ENCODE measurements at regions not wholly inside any gene's neighbourhood (a gene's known extent, or its start where the extent isn't known, plus 50 kb on each side); places are given as distances from the start of the nearest gene placed in this dataset.

- DNase-seq = no peak
- CTCF ChIA-PET = no interaction called here
- Mint-ChIP-seq H3K4me3 (no peak overlapping the region), H3K27ac (no peak overlapping the region), H3K9me3 (no peaks in the 10 kb centered on the region), H3K36me3 (ENCODE audit: low read depth) (no peaks in the 10 kb centered on the region), H3K4me1 (ENCODE audit: low read depth) (no peaks in the 10 kb centered on the region), H3K27me3 (ENCODE audit: low read depth) (no peaks in the 10 kb centered on the region)
- intact Hi-C loops (cut with micrococcal nuclease) = no loop called here
Observed at GRCh38 chr15:36335224-36335623, 244.2 kb upstream of the CDIN1 start.

- CTCF ChIA-PET = no interaction called here
- no peak overlapping the region for H3K4me3 Mint-ChIP-seq
- no peak for DNase-seq
- H3K36me3 Mint-ChIP-seq (ENCODE audit: low read depth) = no peaks in the 10 kb centered on the region
- H3K4me1 Mint-ChIP-seq (ENCODE audit: low read depth) = no peaks in the 10 kb centered on the region
- intact Hi-C loops (cut with micrococcal nuclease) = no loop called here
- no peaks in the 10 kb centered on the region for H3K27me3 Mint-ChIP-seq (ENCODE audit: low read depth)
- H3K27ac Mint-ChIP-seq = no peak overlapping the region
- H3K9me3 Mint-ChIP-seq = no peaks in the 10 kb centered on the region
Observed at GRCh38 chr15:36335659-36336058, 243.8 kb upstream of the CDIN1 start.

DNA sequence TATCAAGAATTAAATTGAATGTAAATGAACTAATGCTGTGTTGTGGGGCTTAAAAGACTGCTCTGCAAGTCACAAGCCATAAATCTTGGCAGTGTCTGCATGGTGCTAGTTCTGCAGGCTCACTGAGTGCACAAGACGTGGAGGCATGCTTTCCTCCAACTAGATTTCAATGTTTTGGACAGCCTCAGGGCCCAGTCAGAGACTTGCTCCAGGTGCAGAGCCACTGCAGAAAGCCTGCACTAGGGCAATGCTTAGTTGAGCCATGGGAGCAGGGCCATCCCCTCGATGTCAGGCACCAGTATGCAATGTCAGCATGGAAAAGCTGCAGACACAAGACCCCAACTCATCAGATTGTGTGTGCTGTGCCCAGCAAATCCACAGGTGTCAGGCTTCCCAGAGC lies 234.5 kb upstream of the CDIN1 start:
- CTCF ChIA-PET = no interaction called here
- no peaks in the 10 kb centered on the region for H3K4me1 Mint-ChIP-seq (ENCODE audit: low read depth)
- no peak overlapping the region for H3K27ac Mint-ChIP-seq
- intact Hi-C loops (cut with micrococcal nuclease) = no loop called here
- no peaks in the 10 kb centered on the region for H3K9me3 Mint-ChIP-seq
- no peak overlapping the region for H3K4me3 Mint-ChIP-seq
- H3K36me3 Mint-ChIP-seq (ENCODE audit: low read depth) = no peaks in the 10 kb centered on the region
- no peak for DNase-seq
- H3K27me3 Mint-ChIP-seq (ENCODE audit: low read depth) = peaks cover 6% of the 10 kb centered on the region

- Mint-ChIP-seq H3K27me3 (ENCODE audit: low read depth) (peaks cover 6% of the 10 kb centered on the region), H3K4me3 (no peak overlapping the region), H3K9me3 (no peaks in the 10 kb centered on the region), H3K4me1 (ENCODE audit: low read depth) (no peaks in the 10 kb centered on the region), H3K27ac (no peak overlapping the region), H3K36me3 (ENCODE audit: low read depth) (no peaks in the 10 kb centered on the region)
- DNase-seq = no peak
- CTCF ChIA-PET = no interaction called here
- intact Hi-C loops (cut with micrococcal nuclease) = no loop called here
Observed at GRCh38 chr15:36347272-36347858, 232.1 kb upstream of the CDIN1 start.

- CTCF ChIA-PET = no interaction called here
- intact Hi-C loops (cut with micrococcal nuclease) = no loop called here
Observed at GRCh38 chr15:36356466-36356865, 223.0 kb upstream of the CDIN1 start.

GRCh38 chr15:36356978-36357601 lies 222.3 kb upstream of the CDIN1 start:
- no peaks in the 10 kb centered on the region for H3K4me1 Mint-ChIP-seq (ENCODE audit: low read depth)
- H3K27ac Mint-ChIP-seq = no peak overlapping the region
- H3K4me3 Mint-ChIP-seq = no peak overlapping the region
- CTCF ChIA-PET = no interaction called here
- intact Hi-C loops (cut with micrococcal nuclease) = no loop called here
- H3K9me3 Mint-ChIP-seq = no peaks in the 10 kb centered on the region
- no peaks in the 10 kb centered on the region for H3K36me3 Mint-ChIP-seq (ENCODE audit: low read depth)
- no peaks in the 10 kb centered on the region for H3K27me3 Mint-ChIP-seq (ENCODE audit: low read depth)
- DNase-seq = no peak

More at GRCh38 chr15:36356466-36356865, 223.0 kb upstream of the CDIN1 start:
- H3K27me3 Mint-ChIP-seq (ENCODE audit: low read depth) = no peaks in the 10 kb centered on the region
- no peak overlapping the region for H3K27ac Mint-ChIP-seq
- H3K4me1 Mint-ChIP-seq (ENCODE audit: low read depth) = no peaks in the 10 kb centered on the region
- no peak for DNase-seq
- no peak overlapping the region for H3K4me3 Mint-ChIP-seq
- no peaks in the 10 kb centered on the region for H3K36me3 Mint-ChIP-seq (ENCODE audit: low read depth)
- H3K9me3 Mint-ChIP-seq = no peaks in the 10 kb centered on the region

- no peak overlapping the region for H3K4me3 Mint-ChIP-seq
- no peaks in the 10 kb centered on the region for H3K4me1 Mint-ChIP-seq (ENCODE audit: low read depth)
- no peaks in the 10 kb centered on the region for H3K27me3 Mint-ChIP-seq (ENCODE audit: low read depth)
- DNase-seq = no peak
- H3K36me3 Mint-ChIP-seq (ENCODE audit: low read depth) = no peaks in the 10 kb centered on the region
- H3K27ac Mint-ChIP-seq = no peak overlapping the region
- intact Hi-C loops (cut with micrococcal nuclease) = no loop called here
- CTCF ChIA-PET = no interaction called here
- no peaks in the 10 kb centered on the region for H3K9me3 Mint-ChIP-seq
Observed at GRCh38 chr15:36358094-36358493, 221.3 kb upstream of the CDIN1 start.

DNA sequence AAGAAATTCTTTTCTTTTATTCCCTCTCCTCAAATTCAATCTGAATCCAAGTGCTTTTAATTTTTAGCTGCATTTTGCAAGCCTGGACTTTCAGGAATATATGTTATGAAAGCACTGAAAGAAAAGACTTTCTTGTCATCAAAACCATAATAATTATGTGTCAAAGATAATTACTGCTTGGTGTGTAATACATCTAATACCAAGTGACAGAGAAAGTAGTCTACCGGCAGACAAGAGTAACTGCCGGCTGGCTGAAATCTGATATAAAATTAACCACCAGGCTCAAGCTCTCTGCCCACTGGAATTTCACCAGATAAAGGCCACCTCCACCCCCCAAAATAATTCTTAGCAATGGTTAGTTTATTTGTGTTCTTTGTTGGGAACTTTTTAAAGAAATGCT lies 220.9 kb upstream of the CDIN1 start:
- H3K4me3 Mint-ChIP-seq = no peak overlapping the region
- no peaks in the 10 kb centered on the region for H3K27me3 Mint-ChIP-seq (ENCODE audit: low read depth)
- no peaks in the 10 kb centered on the region for H3K4me1 Mint-ChIP-seq (ENCODE audit: low read depth)
- CTCF ChIA-PET = no interaction called here
- intact Hi-C loops (cut with micrococcal nuclease) = no loop called here
- DNase-seq = no peak
- no peaks in the 10 kb centered on the region for H3K9me3 Mint-ChIP-seq
- H3K36me3 Mint-ChIP-seq (ENCODE audit: low read depth) = no peaks in the 10 kb centered on the region
- H3K27ac Mint-ChIP-seq = no peak overlapping the region

GRCh38 chr15:36359286-36359685 lies 220.1 kb upstream of the CDIN1 start:
- no peaks in the 10 kb centered on the region for H3K27me3 Mint-ChIP-seq (ENCODE audit: low read depth)
- H3K27ac Mint-ChIP-seq = no peak overlapping the region
- H3K9me3 Mint-ChIP-seq = no peaks in the 10 kb centered on the region
- no peaks in the 10 kb centered on the region for H3K36me3 Mint-ChIP-seq (ENCODE audit: low read depth)
- DNase-seq = no peak
- CTCF ChIA-PET = interaction anchor here (0.6 kb wide), 2 partner anchors 60 to 608 kb away, joined by 6 read pairs; no protein-coding TSS in a partner anchor
- no peaks in the 10 kb centered on the region for H3K4me1 Mint-ChIP-seq (ENCODE audit: low read depth)
- H3K4me3 Mint-ChIP-seq = no peak overlapping the region
- intact Hi-C loops (cut with micrococcal nuclease) = no loop called here

DNA sequence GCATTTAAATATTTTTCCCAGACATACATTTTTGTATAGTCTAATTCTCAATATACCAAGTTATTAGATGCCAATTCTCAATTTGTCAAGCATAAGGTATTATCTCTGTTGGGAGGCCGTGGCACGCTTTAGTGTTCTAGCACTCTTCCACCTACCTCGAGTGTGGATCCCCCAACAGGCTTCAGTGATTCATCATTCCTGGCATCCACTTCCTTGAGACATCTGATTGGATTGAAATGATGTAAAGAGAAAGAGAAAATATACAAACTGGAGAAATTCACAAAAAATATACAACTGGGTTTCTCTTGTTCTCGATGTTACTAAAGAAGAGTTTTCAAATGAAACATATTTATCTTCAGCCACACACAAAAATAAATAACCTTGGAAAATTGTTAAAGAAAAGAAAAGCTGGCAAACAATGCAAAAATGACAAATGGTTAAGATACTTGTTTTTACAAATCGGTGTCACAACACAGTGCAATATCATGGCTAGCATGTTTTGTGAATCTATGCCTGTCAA lies 218.0 kb upstream of the CDIN1 start:
- no peaks in the 10 kb centered on the region for H3K4me1 Mint-ChIP-seq (ENCODE audit: low read depth)
- H3K36me3 Mint-ChIP-seq (ENCODE audit: low read depth) = no peaks in the 10 kb centered on the region
- H3K4me3 Mint-ChIP-seq = no peak overlapping the region
- H3K27me3 Mint-ChIP-seq (ENCODE audit: low read depth) = no peaks in the 10 kb centered on the region
- H3K27ac Mint-ChIP-seq = no peak overlapping the region
- no peak for DNase-seq
- no peaks in the 10 kb centered on the region for H3K9me3 Mint-ChIP-seq
- CTCF ChIA-PET = no interaction called here
- intact Hi-C loops (cut with micrococcal nuclease) = no loop called here

GRCh38 chr15:36362509-36362915 lies 216.9 kb upstream of the CDIN1 start:
- intact Hi-C loops (cut with micrococcal nuclease) = no loop called here
- Mint-ChIP-seq H3K4me3 (no peak overlapping the region), H3K4me1 (ENCODE audit: low read depth) (no peaks in the 10 kb centered on the region), H3K27me3 (ENCODE audit: low read depth) (no peaks in the 10 kb centered on the region), H3K9me3 (no peaks in the 10 kb centered on the region), H3K36me3 (ENCODE audit: low read depth) (no peaks in the 10 kb centered on the region), H3K27ac (no peak overlapping the region)
- CTCF ChIA-PET = no interaction called here
- DNase-seq = no peak

- Mint-ChIP-seq H3K27me3 (ENCODE audit: low read depth) (no peaks in the 10 kb centered on the region), H3K9me3 (no peaks in the 10 kb centered on the region), H3K36me3 (ENCODE audit: low read depth) (no peaks in the 10 kb centered on the region), H3K27ac (no peak overlapping the region), H3K4me1 (ENCODE audit: low read depth) (no peaks in the 10 kb centered on the region), H3K4me3 (no peak overlapping the region)
- intact Hi-C loops (cut with micrococcal nuclease) = no loop called here
- no peak for DNase-seq
- CTCF ChIA-PET = no interaction called here
Observed at GRCh38 chr15:36363335-36363734, 216.1 kb upstream of the CDIN1 start.

GRCh38 chr15:36364377-36364776 lies 215.0 kb upstream of the CDIN1 start:
- Mint-ChIP-seq H3K36me3 (ENCODE audit: low read depth) (no peaks in the 10 kb centered on the region), H3K4me1 (ENCODE audit: low read depth) (no peaks in the 10 kb centered on the region), H3K27me3 (ENCODE audit: low read depth) (no peaks in the 10 kb centered on the region), H3K27ac (no peak overlapping the region), H3K4me3 (no peak overlapping the region), H3K9me3 (peaks cover 3% of the 10 kb centered on the region)
- CTCF ChIA-PET = no interaction called here
- DNase-seq = no peak
- intact Hi-C loops (cut with micrococcal nuclease) = no loop called here
